Hindlimb muscle (tissue), 1 donor: ENCODE measurements at regions not wholly inside any gene's neighbourhood (a gene's known extent, or its start where the extent isn't known, plus 50 kb on each side); places are given as distances from the start of the nearest gene placed in this dataset.

Experiments used
- DNase-seq: peaks from one replicate; pipeline ENCODE4 v3.0.0-alpha.2; 2013

- DNase-seq: no peak
Measured at GRCh38 chr6:163641706-163642105, 227.2 kb downstream of the QKI start.

- no peak for DNase-seq
Measured at GRCh38 chr6:163640641-163641040, 226.1 kb downstream of the QKI start.

- no peak for DNase-seq
Measured at GRCh38 chr6:163637524-163637923, 223.0 kb downstream of the QKI start.

GRCh38 chr6:163635731-163636364, 221.3 kb downstream of the QKI start:
- no peak for DNase-seq

GRCh38 chr6:163635315-163635714, 220.8 kb downstream of the QKI start:
- DNase-seq: no peak

GRCh38 chr6:163634211-163635171, 220.0 kb downstream of the QKI start:
- no peak for DNase-seq

GRCh38 chr6:163630991-163631390, 216.5 kb downstream of the QKI start:
- DNase-seq: no peak

GRCh38 chr6:163630572-163630971, 216.1 kb downstream of the QKI start:
- DNase-seq: no peak

GRCh38 chr6:163630096-163630495, 215.6 kb downstream of the QKI start:
- no peak for DNase-seq
